Endothelial cell of umbilical vein (primary cell): ENCODE measurements at regions not wholly inside any gene's neighbourhood (a gene's known extent, or its start where the extent isn't known, plus 50 kb on each side); places are given as distances from the start of the nearest gene placed in this dataset.

ENCODE experiments used
- BruUV-seq: library from RNA; stranded (reverse); fragments of 400-500 nt; replicated peaks from 2 replicates; lab custom pipeline; 2021; lab: Mats Ljungman, UMichigan
- CTCF ChIA-PET: fragments of 300-600, 350-600 bp; sonication (Branson Sonifier 250); formaldehyde crosslinking; loops from one replicate; lab custom pipeline; 2021; ENCODE audit warnings: antibody characterized with exemption, inconsistent platforms; lab: Charles Lee
- POLR2A ChIA-PET: fragments of 300-600, 350-600 bp; sonication (Branson Sonifier 250); formaldehyde crosslinking; loops from one replicate; lab custom pipeline; 2021; ENCODE audit warnings: antibody characterized with exemption, inconsistent platforms; lab: Charles Lee
- DNase-seq: peaks from one replicate; pipeline ENCODE4 v3.0.0-alpha.2; 2011; ENCODE audit warnings: low read depth, low spot score
- FAIRE-seq: peaks from 2 replicates; lab custom pipeline; 2011; peaks lifted over from hg19 to GRCh38; lab: Jason Lieb, UNC
- H2AFZ ChIP-seq: 2 replicates; pipeline ENCODE4 v1.6.0; 2012; ENCODE audit warnings: low read depth, low read length, control low read depth, inconsistent platforms
- H3K27ac ChIP-seq: 2 replicates; pipeline ENCODE4 v1.5.1; 2011; ENCODE audit warnings: low read depth, mild to moderate bottlenecking, control low read depth, low read length, moderate library complexity; ENCODE audit not compliant: insufficient read depth
- H3K27me3 ChIP-seq, 2 experiments: 2 replicates each; pipeline versions ENCODE4 v1.6.0 to v1.6.1; 2011; ENCODE audit warnings: low read length in 2 of 2, mixed read lengths in 1 of 2; ENCODE audit not compliant: control insufficient read depth in 2 of 2, insufficient read depth in 2 of 2
- H3K36me3 ChIP-seq, 2 experiments: 2 replicates in 1 of 2; 3 replicates in 1 of 2; pipeline ENCODE4 v1.5.1; 2011; ENCODE audit warnings: low read length in 2 of 2, mild to moderate bottlenecking in 1 of 2, moderate library complexity in 1 of 2; ENCODE audit not compliant: control insufficient read depth in 2 of 2, insufficient read depth in 2 of 2; ENCODE audit errors: extremely low read depth in 1 of 2
- H3K4me1 ChIP-seq: 3 replicates; pipeline ENCODE4 v1.5.1; 2011; ENCODE audit warnings: mild to moderate bottlenecking, low read length; ENCODE audit not compliant: control insufficient read depth, insufficient read depth; ENCODE audit errors: extremely low read depth
- H3K4me2 ChIP-seq: 2 replicates; pipeline ENCODE4 v1.6.1; 2011; ENCODE audit warnings: low read length, control low read depth, mixed read lengths; ENCODE audit not compliant: insufficient read depth
- H3K4me3 ChIP-seq, 3 experiments: fragments of 200-600 bp in 1 of 3; sonication (generic), shearing (Covaris generic) in 1 of 3; replicated peaks in 1 of 3; 2 replicates each; pipeline ENCODE4 v1.5.1; 2011 to 2016; ENCODE audit warnings: control low read depth in 3 of 3, low read length in 3 of 3, mild to moderate bottlenecking in 2 of 3, inconsistent platforms in 1 of 3, low read depth in 1 of 3, moderate library complexity in 1 of 3; ENCODE audit not compliant: insufficient read depth in 1 of 3
- H3K79me2 ChIP-seq: 2 replicates; pipeline ENCODE4 v1.6.0; 2012; ENCODE audit warnings: low read length, inconsistent platforms; ENCODE audit not compliant: control insufficient read depth, insufficient read depth
- H3K9ac ChIP-seq: replicated peaks from 2 replicates; pipeline ENCODE3; 2011; ENCODE audit warnings: low read length, control low read depth; ENCODE audit not compliant: insufficient read depth; ENCODE audit errors: extremely low read depth
- H3K9me1 ChIP-seq: replicated peaks from 3 replicates; pipeline ENCODE4 v1.6.0; 2011; ENCODE audit warnings: mild to moderate bottlenecking, low read length; ENCODE audit not compliant: control insufficient read depth, insufficient read depth; ENCODE audit errors: extremely low read depth
- H3K9me3 ChIP-seq: replicated peaks from 2 replicates; pipeline ENCODE4 v1.5.1; 2012; ENCODE audit warnings: low read length, inconsistent platforms; ENCODE audit not compliant: control insufficient read depth, insufficient read depth
- H4K20me1 ChIP-seq: replicated peaks from 2 replicates; pipeline ENCODE3; 2011; ENCODE audit warnings: mild to moderate bottlenecking, low read length; ENCODE audit not compliant: control insufficient read depth, insufficient read depth; ENCODE audit errors: extremely low read depth
- EZH2 ChIP-seq: IDR thresholded peaks from 2 replicates; pipeline ENCODE4 v1.6.1; 2012; ENCODE audit warnings: borderline replicate concordance, low read depth, mild to moderate bottlenecking, moderate library complexity, low read length, inconsistent platforms; ENCODE audit not compliant: severe bottlenecking
- FOS ChIP-seq: IDR thresholded peaks from 2 replicates; pipeline ENCODE4 v1.6.1; 2011; ENCODE audit warnings: mild to moderate bottlenecking, low read length, moderate library complexity, borderline replicate concordance; ENCODE audit not compliant: insufficient read depth
- GATA2 ChIP-seq: IDR thresholded peaks from 2 replicates; pipeline ENCODE4 v1.7.0; 2011; ENCODE audit warnings: low read depth, mild to moderate bottlenecking, moderate library complexity, mixed read lengths, low read length; ENCODE audit not compliant: insufficient read length, insufficient read depth
- JUN ChIP-seq: IDR thresholded peaks from 2 replicates; pipeline ENCODE4 v1.6.1; 2011; ENCODE audit warnings: borderline replicate concordance, low read depth; ENCODE audit not compliant: insufficient read length, insufficient read depth
- MYC ChIP-seq: IDR thresholded peaks from one replicate; pipeline ENCODE4 v1.6.1; 2011; ENCODE audit warnings: mild to moderate bottlenecking, low read depth, low read length
- POLR2A ChIP-seq: IDR thresholded peaks from 2 replicates; pipeline ENCODE4 v1.6.1; 2012; ENCODE audit warnings: low read depth, mild to moderate bottlenecking, control low read depth, low read length
- POLR2AphosphoS5 ChIP-seq: IDR thresholded peaks from 2 replicates; pipeline ENCODE4 v1.6.1; 2012; ENCODE audit warnings: low read depth, mild to moderate bottlenecking, control low read depth, low read length, moderate library complexity; ENCODE audit not compliant: insufficient read depth
- dilution Hi-C: fragments of 300-500 bp; cut with MboI; formaldehyde crosslinking; loops from one replicate; pipeline ENCODE4 v1.15.0; 2019; ENCODE audit warnings: low sequenced_read_pairs; ENCODE audit not compliant: extremely low pct_ligation_motif_present
- intact Hi-C: fragments of 100-400 bp; cut with micrococcal nuclease; formaldehyde crosslinking; loops from one replicate; pipeline ENCODE4 v1.10.0; 2022
- TF ChIP-seq, protein P1 (sequence below), 2 donors: IDR thresholded peaks; 1 replicate in 1 of 2; 2 replicates in 1 of 2; pipeline ENCODE4 v1.5.1; 2011; ENCODE audit warnings: low read length in 2 of 2, mild to moderate bottlenecking in 2 of 2, moderate library complexity in 2 of 2, control low read depth in 1 of 2, inconsistent platforms in 1 of 2, low read depth in 1 of 2; ENCODE audit not compliant: insufficient read depth in 1 of 2; ENCODE audit errors: extremely low read depth in 1 of 2
- TF ChIP-seq, protein P2 (sequence below): IDR thresholded peaks from 2 replicates; pipeline ENCODE4 v1.6.1; 2011; ENCODE audit not compliant: insufficient read depth, insufficient read length

DNA sequence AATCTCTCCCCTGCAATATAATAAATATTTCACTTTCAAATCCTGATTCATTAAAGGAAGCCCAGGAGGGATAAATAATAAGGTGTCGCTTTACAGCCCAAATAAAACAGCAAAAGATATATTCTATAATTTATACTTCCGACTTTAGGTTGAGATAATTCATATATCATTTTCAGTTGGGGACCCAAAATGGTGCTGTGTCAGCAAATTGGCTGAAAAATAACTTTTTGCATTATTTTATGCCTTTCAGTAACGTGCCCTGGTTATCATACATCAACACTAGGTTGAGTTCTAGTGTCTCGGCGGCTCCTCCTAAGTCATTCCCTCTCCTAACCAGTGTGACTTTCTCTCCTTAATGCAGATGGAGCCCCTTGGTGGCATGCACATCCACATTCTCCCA, 278.2 kb downstream of the NXPE2 start:
- Histone ChIP-seq H3K79me2 (no peaks in the 10 kb centered on the region), H3K36me3 (no peaks in the 10 kb centered on the region), H4K20me1 (no peaks in the 10 kb centered on the region), H3K9me3 (no peaks in the 10 kb centered on the region), H3K9me1 (no peaks in the 10 kb centered on the region), H3K27me3 (no peaks in the 10 kb centered on the region), H2AFZ (no peak overlapping the region), H3K4me2 (no peak overlapping the region), H3K4me3 (no peak overlapping the region), H3K4me1 (no peaks in the 10 kb centered on the region), H3K9ac (no peak overlapping the region), H3K27ac (no peak overlapping the region)
- dilution Hi-C loops: no loop called here
- ChIA-PET CTCF (no interaction called here), POLR2A (no interaction called here)
- intact Hi-C loops: no loop called here
- TF ChIP-seq, protein P1, sequence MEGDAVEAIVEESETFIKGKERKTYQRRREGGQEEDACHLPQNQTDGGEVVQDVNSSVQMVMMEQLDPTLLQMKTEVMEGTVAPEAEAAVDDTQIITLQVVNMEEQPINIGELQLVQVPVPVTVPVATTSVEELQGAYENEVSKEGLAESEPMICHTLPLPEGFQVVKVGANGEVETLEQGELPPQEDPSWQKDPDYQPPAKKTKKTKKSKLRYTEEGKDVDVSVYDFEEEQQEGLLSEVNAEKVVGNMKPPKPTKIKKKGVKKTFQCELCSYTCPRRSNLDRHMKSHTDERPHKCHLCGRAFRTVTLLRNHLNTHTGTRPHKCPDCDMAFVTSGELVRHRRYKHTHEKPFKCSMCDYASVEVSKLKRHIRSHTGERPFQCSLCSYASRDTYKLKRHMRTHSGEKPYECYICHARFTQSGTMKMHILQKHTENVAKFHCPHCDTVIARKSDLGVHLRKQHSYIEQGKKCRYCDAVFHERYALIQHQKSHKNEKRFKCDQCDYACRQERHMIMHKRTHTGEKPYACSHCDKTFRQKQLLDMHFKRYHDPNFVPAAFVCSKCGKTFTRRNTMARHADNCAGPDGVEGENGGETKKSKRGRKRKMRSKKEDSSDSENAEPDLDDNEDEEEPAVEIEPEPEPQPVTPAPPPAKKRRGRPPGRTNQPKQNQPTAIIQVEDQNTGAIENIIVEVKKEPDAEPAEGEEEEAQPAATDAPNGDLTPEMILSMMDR (IDR thresholded peaks at IDR 0.05; ENCODE audit: extremely low read depth in 1 of 2, insufficient read depth in 1 of 2, low read depth in 1 of 2, low read length in 2 of 2): no peak
- no peak for TF ChIP-seq GATA2
- TF ChIP-seq, protein P2, sequence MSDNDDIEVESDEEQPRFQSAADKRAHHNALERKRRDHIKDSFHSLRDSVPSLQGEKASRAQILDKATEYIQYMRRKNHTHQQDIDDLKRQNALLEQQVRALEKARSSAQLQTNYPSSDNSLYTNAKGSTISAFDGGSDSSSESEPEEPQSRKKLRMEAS: no peak
- no peak for TF ChIP-seq EZH2
- TF ChIP-seq JUN: no peak
- TF ChIP-seq MYC: no peak
- TF ChIP-seq POLR2A: no peak
- no peak for TF ChIP-seq POLR2AphosphoS5
- TF ChIP-seq FOS: no peak
- DNase-seq: no peak
- no TSS peak for BruUV-seq
- FAIRE-seq: no peak
